Non-pigmented ciliary epithelial cell (primary cell): ENCODE measurements at regions not wholly inside any gene's neighbourhood (a gene's known extent, or its start where the extent isn't known, plus 50 kb on each side); places are given as distances from the start of the nearest gene placed in this dataset.
"Not testable (repeated sequence)": the region's sequence is repeated elsewhere in the genome, so short reads cannot be mapped to it uniquely, and the experiment has no call there.

Experiments used
- DNase-seq: peaks from one replicate; pipeline ENCODE4 v3.0.0-alpha.2; 2010; ENCODE audit warnings: low read depth

DNA sequence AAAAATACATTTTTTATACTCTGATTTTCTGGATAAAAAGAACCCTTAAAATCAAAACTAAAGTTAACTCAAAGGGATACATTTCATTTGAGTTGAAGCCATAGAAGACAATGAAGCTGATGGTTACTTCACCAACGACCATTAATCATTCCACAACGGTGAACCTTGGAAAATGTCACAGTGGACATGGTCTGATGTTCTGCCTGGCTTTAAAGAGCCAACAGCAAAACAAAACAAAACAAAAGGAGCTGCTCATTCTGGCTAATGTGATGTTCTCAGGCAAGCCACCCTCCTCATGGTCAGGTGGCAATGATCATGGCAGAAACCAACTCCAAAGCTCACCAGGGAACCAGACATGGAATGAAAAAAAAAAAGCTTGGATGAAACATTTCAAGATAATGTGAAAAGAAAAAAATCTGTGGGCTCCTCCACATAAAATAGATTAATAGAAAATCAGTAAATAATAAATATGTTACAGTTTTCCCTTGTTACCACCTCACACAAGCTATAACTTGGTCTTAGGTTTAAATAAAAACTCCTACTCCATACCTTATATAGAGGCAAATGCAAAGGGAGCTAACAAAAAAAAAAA, 90.1 kb upstream of the SERTAD2 start:
- DNase-seq, result no peak

DNA sequence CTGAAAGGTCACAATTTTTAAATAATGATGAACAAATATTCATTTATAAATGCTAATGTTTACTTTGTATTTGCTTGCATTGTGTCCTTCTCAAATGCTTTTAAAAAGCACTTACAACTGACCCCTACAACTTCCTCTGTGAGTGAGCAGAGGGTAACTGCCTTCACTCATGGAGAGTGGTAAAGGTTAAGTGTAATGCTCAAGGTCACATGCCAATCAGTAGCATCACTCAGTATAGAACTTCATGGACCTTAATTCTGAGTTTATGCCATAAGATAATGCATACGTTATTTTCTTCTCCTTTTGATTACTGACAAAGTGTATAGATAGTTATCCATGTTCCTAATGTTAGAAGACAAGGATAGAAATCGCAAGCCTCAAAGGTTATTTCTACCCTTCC, 91.8 kb upstream of the SERTAD2 start:
- DNase-seq, result no peak

DNA sequence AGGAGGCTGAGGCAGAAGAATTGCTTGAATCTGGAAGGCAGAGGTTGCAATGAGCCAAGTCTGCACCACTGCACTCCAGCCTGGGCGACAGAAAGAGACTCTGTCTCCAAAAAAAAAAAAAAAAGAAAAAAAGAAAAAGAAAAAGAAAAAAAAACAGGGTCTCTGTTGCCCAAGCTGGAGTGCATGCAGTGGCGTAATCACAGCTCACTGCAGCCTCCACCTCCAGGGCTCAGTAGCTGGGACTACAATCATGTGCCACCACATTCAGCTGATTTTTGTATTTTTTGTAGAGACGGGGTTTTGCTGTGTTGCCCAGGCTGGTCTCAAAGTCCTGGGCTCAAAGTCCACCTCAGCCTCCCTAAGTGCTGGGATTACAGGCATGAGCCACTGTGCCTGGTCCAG, 94.0 kb upstream of the SERTAD2 start:
- not testable (repeated sequence) for DNase-seq

DNA sequence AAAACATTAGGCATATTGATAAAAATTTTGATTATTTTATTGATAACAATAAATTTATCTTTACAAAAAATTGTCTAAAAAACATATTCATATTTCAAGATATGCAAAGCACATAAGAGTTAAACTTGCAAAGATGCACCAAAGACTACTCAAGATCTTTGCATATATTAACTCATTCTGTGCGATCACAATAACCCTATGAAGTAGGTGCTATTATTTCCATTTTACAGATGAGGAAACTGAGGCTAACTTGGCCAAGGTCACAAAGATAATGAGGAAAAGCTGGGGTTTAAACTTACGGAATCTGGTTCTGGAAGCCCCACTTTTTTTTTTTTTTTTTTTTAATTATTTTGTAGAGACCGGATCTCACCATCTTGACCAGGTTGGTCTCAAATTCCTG, 94.4 kb upstream of the SERTAD2 start:
- DNase-seq, result no peak

DNA sequence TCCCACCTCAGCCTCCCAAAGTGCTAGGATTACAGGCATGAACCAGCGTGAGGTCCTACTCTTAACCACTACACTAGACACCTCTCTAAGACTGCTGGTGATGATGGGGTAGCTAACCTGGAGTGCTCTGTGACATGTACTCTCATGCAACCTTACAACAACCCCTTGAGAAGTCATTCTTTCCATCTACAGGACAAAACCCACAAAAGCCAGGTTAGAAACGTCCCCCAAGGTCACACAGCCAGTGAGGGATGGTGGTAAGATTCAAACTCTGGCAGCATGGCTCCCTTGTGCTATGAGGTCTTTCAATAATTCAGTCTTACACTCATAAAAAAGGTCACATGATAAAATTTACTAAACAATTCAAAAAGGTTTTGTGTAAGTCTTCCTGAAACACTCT, 94.8 kb upstream of the SERTAD2 start:
- DNase-seq, result no peak

DNA sequence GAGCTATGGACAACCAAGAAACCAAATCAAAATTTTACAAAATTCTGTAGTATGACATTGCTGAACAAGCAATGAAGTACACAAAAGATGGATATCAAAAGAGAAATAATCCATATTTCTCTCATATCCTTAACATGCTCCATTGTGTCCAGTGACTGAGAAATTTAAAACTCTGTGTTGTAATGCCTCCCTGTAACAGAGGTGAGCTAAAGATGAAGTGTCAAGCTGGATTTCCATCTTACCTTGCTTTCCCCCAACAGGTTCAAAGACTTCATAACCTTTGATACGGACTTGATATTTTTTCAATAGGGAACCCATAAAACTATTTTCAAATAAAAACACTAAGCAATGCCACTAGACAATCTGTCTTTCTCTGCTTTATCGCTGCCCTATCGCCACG, 95.7 kb upstream of the SERTAD2 start:
- DNase-seq, result no peak

DNA sequence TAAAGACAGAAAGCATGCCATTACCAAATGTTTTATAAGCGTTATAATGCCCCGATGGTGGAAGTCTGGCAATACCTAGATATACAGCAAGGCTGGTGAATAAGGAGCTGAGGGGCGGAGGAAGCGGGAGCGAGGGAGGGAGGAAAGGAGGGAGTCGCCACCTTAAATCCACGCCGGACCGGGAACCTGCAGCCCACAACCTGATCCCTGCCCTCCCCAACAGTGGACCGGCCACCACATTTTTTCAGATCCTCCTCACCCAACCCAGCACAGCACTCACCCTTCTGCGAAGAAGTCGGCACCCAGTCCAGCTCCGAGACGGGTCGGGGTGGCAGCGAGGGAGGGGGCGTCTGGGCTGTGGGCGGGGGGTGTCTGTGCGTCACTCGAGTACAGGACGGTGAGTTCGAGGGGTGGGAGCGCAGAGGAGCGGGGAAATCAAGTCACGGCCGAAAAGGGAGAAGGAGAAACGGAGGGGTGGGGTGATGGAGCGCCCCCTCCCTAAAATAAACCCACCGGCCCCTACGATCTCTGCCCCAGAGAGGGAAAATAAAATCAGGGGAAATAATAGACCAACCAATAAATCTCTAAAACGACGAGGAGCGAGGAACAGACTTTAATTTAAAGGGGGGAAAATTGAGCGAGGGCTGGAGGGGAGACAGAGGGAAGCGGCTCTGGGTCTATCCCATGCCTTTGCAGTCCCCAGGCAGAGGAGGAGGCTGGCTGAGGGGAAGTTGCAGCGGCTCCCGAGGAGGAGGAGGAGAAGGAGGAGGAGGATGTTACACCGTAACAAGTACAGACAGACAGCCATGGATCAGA, 96.5 kb upstream of the SERTAD2 start:
- DNase-seq, result no peak

DNA sequence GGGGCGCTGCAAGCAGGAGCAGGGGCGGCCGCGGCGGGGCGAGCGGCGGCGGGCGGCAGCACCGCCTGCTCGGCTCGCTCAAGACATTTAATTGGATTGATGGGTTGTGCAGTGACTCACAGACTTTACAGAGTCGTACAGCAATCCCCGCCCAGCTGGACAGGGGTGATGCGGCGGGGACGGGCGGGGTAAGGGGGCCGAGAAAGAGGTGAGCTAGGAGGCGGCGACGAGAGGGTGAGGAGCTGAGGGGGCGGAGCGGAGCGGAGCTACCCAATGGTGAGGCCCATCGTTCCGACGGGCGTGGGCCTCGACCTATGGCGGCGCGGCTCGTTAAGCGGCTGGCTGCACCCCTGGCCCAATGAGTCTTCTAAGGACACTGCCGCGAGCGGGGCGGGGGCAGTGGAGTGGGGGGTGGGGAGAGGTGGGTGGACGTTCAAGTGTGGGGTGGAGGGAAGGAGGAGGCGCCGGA, 97.1 kb upstream of the SERTAD2 start:
- DNase-seq, result peak; percentile 97

DNA sequence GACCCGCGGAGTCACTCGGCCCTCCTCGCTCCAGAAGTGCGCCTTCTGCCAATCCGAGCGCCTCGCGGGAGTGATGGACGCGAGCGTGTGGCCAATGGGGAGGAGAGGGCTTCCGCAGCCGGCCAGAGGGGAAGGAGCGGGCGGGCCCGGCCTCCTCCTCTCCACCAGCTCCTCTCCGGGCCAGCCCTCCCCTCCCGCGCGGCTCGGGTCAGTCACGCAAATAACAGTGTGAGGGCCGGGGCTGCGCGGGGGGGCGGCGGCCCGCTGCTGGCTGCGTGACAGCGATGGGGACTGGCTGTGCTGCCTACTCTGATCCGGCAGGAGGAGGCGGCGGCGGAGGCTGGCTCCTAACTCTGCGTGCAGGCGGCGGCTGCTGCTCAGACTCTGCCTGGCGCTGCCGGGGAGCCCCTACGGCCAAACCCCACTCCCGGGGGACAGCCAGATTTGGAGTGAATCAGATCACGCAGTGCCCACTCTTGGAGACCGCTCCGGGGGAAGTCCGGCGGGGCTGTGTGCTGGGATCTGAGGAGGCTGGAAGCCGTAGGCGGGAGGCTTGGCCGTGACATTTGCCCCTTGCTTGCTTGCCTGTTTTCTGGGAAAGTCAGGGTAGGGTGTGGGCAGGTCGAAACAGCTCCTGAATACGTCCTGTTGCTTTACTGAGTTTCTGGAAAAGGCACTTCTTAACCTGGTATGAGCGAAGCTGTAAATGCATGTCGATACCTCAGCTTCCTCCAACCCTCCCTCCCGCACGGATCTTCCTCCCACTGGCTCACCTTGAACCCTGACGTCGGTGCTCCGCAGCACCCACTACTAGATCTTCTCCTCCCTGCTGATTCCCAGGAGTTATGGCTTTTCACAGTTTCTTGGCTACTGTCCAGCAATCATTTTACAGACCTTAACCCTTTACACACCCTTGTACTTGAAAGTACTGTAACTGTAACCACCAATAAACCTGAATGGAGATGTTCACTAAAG, 97.9 kb upstream of the SERTAD2 start:
- peak; percentile 96 for DNase-seq

DNA sequence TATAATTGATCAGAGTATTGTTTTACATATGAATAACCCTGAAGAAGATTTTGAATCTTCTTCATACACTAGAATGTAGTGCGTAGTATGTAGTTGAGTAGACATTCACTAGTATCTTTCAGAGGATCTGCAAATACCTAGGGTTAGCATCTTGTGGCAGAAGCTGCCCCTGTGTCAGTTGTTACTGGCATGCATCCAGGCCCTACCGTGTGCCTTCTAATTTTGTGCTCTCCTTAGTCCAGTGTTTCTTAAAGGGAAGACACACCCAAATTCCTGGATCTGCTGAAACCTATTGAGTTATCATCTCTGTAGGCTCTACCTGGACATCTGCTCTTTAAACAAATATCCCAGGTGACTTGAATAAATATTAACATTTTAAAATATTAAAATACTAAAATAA, 99.7 kb upstream of the SERTAD2 start:
- no peak for DNase-seq

DNA sequence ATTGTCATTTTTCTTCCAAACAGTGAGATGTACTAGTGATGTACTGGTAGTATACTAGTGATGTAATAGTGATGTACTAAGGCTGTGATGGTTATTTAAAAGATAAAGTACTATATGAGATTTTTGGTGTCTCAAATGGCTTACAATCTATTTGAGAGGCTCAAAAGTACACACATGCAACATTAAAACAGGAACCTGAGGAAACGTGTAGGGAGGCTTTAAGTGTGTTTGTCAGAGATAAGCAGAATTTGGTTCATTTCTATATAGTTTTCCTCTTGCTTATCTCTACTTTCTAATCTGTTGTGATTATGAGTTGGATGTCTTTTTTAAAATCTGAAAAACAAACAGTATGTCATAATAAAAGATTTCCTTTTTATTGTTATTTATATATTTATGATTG, 100.9 kb upstream of the SERTAD2 start:
- no peak for DNase-seq

DNA sequence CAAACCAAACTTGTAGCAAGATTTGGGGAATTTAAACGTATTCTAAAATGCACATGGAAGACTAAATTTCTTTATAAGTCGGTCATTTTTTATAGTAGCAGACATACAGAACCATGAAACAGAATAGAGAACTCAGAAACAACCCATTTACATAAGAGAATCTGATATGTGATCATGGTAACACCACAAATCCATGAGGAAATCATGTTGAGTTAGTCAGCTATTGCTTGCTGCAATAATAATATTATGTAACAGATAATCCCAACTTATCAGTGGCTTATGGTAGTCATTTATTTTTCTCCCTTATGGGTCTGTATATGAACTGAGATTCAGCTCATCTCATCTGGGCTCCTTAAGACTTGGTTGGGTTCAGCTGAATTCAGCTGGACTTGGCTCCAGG, 103.4 kb upstream of the SERTAD2 start:
- no peak for DNase-seq

DNA sequence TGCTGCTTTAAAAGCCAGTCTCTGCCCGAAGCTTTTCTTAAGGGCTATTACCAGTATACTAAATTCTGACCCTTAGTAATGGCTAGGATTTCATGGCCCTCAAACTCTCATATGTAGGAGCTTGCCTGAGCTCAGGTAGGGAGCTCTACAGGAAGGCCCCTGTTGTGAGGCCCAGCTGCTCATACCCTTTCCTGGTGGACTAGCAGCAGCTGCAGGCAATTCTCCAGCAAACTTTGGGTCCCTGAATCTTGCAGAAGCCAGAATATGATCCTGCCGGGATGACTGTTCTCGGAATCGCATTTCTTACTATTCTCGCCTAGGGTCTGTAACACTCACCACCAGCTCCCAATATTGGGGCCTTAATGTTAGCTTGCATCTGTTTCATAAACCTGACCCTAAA, 106.4 kb upstream of the SERTAD2 start:
- DNase-seq, result no peak

DNA sequence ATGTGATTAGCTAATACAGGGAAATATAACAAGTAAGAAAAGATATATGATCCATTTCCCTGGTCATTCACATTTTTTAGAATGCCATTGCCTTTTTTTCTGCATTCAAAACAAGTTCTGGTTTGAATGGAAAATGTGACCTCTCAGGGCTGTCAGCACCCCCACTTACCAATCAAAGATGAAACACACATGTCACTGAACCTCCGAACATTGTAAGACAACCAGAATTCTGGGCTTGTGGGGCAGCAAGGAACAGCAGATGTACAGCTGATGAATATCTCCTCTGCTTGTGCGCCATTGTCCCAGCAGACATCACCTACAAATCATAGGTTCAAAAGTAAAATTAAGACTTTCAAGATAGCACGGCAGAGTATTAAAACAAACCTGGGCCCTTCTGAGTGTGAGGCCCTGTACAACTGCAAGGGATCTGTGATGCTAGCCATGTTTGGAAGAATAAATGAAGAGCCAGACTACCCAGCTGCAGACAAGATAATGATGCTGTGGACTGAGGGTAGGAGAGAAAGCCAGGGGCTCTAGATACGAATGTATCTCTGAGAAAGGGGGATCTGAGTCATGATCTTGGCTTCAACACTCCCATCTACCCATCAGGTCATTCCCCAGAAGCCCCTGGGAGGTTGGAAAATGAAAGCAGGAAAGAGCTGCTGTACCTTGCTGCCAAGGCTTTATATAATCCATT, 108.7 kb upstream of the SERTAD2 start:
- DNase-seq, result no peak

DNA sequence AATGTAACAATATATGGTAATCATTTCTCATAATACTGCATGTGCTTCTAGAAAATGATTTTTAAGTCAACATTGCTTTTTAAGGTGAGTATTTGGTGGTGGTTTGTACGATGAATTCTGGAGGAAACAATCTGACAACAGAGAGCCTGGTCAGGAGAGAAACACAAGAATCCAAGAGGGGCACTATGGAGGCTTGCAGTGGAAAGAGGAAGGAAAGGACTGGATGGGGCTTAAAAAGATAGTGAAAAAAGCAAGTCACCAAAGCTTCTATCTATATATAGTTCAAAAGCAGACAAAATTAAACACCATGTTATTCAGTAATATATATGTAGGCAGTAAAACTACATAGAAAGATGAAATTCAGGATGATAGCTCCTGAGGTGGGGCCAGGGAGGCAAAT, 109.4 kb upstream of the SERTAD2 start:
- DNase-seq, result no peak

DNA sequence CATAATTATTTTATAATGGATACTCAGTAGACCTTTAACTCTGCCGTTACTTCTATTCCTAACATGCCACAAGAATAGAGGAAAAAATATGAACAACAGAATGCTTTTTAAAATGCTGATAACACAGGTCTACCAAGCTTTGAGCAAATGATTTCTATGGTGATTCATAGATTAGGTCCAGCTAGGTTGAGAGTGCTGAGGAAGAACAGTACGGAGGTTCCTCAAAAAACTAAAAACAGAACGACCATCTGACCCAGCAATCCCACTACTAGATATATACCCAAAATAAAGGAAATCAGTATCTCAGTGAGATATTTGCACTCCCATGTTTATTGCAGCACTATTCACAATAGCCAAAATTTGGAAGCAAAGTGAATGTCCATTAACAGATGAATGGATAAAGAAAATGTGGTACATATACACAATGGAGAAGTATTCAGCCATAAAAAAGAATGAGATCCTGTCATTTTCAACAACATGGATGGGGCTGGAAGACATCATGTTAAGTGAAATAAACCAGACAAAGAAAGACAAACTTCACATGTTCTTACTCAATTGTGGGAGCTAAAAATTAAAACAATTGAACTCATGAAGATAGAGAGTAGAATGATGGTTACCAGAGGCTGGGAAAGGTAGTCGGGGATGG, 111.6 kb upstream of the SERTAD2 start:
- DNase-seq, result no peak

DNA sequence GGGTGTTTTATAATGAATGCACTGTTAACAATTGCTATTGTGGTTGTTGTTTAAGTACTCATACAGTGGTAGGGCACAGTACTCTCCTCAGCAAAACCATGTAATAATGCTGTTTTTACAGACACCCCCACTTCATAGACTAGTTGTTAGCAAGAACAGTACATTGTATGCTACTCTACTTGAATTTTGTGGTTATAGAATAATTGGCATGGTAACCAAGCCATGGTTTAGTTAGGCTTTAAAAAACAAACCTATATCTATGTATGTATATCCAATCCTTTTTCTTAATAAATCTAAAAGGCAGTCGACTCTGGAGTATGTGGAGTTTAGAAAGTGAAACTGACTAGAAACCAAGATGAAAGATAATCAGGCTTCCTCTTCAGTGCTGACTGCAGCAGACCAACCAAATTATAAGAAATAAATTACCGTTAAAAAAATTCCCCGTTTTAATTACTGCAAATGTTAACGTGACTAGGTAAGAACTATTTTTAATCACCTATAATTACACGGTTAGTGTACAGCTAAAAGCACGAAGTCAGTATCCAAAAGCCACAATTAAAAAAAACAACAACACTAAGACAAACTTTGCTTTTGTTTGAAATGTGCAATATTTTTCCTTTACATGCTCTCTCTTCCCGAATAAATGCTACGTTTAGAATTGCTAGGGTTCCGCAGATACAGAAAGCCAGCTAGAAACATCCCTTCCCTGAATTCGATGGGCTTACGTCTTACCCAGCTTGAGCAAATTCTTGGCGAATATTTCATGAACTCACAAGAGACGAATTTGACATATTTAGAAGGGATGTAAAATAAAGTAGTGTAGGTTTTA, 113.3 kb upstream of the SERTAD2 start:
- peak; percentile 19 for DNase-seq

DNA sequence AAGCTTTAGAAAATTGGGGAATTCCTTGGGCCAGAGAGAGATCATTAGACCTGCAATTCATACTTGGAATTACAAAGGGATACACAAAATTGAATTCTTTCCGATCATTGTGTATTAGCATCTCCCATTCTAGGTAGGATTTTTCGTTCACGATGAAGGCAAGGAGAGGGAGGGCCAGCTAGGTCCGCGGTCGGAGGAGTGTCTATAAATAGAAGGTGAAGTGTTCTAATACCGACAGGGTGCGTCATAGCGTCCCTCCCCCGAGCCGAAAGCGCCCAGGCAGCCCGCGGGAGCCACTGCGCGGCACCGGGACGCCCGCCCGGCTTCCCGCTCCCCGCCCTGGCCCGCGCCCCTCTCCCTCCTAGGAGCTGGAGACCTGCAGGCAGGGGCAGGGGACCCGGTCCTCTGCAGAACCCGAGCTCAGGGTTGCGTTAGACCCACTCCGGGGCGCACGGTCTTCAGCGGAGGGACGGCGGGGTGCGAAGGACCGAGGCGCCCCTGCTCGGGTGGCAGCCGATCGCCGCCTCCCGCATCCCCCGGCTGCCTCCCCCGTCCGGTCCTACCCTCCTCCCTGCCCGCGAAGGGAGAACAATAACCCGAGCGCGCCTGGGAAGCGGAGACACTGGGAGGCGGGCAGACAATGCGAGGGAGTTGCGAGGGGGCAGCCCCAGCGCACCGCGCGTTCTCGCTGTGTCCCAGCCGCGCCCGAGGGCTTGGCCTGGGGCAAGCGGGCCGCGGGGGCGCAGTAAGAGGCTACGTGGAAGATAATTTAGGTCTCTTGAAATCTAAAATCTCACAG, 114.2 kb upstream of the SERTAD2 start:
- peak; percentile 68 for DNase-seq

DNA sequence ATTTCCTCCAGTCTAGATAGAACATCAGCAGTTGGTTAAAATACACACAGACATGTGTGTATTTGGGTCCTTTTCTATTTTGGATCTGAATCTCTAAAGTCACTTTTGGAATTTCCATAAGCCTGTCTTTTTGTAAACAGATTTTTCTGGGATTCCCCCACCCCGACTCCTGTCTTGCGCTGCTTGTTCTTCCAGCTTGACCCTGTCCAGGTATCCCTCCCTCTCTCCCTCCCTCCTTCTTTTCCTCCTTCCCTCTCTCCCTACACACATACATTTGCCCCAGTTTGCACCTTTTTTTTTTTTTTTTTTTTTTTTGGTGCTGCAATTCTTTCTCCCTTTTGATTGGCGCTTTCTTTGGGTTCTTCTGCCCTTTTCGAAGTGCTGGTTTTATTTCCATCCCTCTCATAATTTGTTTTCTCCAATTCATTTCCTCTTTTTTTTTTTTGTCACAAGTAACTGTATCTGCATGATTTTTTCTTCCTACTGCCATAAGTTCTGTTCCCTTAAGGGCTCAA, 114.8 kb upstream of the SERTAD2 start:
- no peak for DNase-seq
